ENCODE measurements at regions not wholly inside any gene's neighbourhood (a gene's known extent, or its start where the extent isn't known, plus 50 kb on each side); places are given as distances from the start of the nearest gene placed in this dataset.

GRCh38 chr14:40394634-40395340, 962.6 kb upstream of the FBXO33 start:
- no peak for TF ChIP-seq CTCF (IDR thresholded peaks at IDR 0.05; ENCODE audit: control insufficient read depth, extremely low read depth, insufficient read depth)
- H3K4me3 ChIP-seq (ENCODE audit: low read depth, low read length): no peak overlapping the region
- DNase-seq (ENCODE audit: low read depth): no peak

- no peak for DNase-seq (ENCODE audit: low read depth)
- H3K4me3 ChIP-seq (ENCODE audit: low read depth, low read length): no peak overlapping the region
Observed at GRCh38 chr14:40393143-40393542, 960.9 kb upstream of the FBXO33 start.

GRCh38 chr14:40386433-40386832, 954.2 kb upstream of the FBXO33 start:
- no peak for DNase-seq (ENCODE audit: low read depth)
- H3K4me3 ChIP-seq (ENCODE audit: low read depth, low read length): no peak overlapping the region
- no peak for TF ChIP-seq CTCF (IDR thresholded peaks at IDR 0.05; ENCODE audit: control insufficient read depth, extremely low read depth, insufficient read depth)

More at GRCh38 chr14:40393143-40393542, 960.9 kb upstream of the FBXO33 start:
- TF ChIP-seq CTCF (IDR thresholded peaks at IDR 0.05; ENCODE audit: control insufficient read depth, extremely low read depth, insufficient read depth): no peak

GRCh38 chr14:40374221-40374620, 942.0 kb upstream of the FBXO33 start:
- no peak for TF ChIP-seq CTCF (IDR thresholded peaks at IDR 0.05; ENCODE audit: control insufficient read depth, extremely low read depth, insufficient read depth)
- no peak for DNase-seq (ENCODE audit: low read depth)
- H3K4me3 ChIP-seq (ENCODE audit: low read depth, low read length): no peak overlapping the region

GRCh38 chr14:40371011-40371410, 938.8 kb upstream of the FBXO33 start:
- DNase-seq (ENCODE audit: low read depth): no peak
- H3K4me3 ChIP-seq (ENCODE audit: low read depth, low read length): no peak overlapping the region
- no peak for TF ChIP-seq CTCF (IDR thresholded peaks at IDR 0.05; ENCODE audit: control insufficient read depth, extremely low read depth, insufficient read depth)

GRCh38 chr14:40368314-40368713, 936.1 kb upstream of the FBXO33 start:
- no peak for TF ChIP-seq CTCF (IDR thresholded peaks at IDR 0.05; ENCODE audit: control insufficient read depth, extremely low read depth, insufficient read depth)
- DNase-seq (ENCODE audit: low read depth): peak; percentile 91
- no peak overlapping the region for H3K4me3 ChIP-seq (ENCODE audit: low read depth, low read length)

GRCh38 chr14:40367717-40368116, 935.5 kb upstream of the FBXO33 start:
- no peak for DNase-seq (ENCODE audit: low read depth)
- no peak for TF ChIP-seq CTCF (IDR thresholded peaks at IDR 0.05; ENCODE audit: control insufficient read depth, extremely low read depth, insufficient read depth)
- H3K4me3 ChIP-seq (ENCODE audit: low read depth, low read length): no peak overlapping the region

Measured in LNCaP clone FGC (cell line).